ENCODE measurements at regions not wholly inside any gene's neighbourhood (a gene's known extent, or its start where the extent isn't known, plus 50 kb on each side); places are given as distances from the start of the nearest gene placed in this dataset.
"Not testable (repeated sequence)": the region's sequence is repeated elsewhere in the genome, so short reads cannot be mapped to it uniquely, and the experiment has no call there.

DNA sequence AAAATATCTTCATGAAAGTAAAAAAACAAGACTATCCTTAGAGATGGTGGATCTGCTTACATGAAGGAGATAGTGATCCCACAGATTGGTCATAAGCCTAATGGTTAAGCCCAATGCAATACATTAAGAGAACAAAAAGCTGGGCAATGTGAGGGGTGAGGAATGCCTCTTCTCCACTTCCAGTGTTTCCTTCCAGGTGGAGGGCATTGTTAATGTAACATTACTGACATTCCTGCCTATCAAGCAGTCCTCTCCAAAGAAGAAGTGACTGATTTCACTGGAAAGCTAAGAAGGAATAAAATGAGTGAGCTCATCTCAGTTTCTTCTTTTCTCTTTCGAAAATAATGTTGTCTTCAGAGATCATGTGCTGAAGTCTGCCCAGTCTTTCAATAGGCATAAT is 207.8 kb downstream of the RAB38 start:
- no peak for DNase-seq

DNA sequence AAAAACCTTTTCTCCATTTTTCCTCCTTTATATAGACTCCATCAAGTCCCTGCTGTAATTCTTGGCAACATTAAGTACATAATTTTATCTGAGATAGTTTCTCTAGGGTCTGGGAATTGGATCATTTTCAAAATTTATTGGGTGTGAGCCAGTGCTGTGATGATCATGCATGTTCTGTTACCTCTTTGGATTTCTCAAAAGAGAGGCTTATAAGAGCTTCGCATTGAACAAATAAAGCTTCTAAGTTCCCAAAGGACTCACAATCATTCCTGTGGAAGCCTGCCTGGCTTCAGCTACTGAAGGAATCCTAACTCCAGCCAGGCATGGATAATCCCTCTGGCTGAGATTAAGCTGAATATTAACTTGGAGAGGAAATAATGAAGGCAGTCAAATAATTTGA is 208.5 kb downstream of the RAB38 start:
- no peak for DNase-seq

- no peak for DNase-seq
These were observed 209.0 kb downstream of the RAB38 start for GRCh38 chr11:87966216-87966615.

- DNase-seq = no peak
These were observed 213.6 kb downstream of the RAB38 start for GRCh38 chr11:87961606-87962005.

- no peak for DNase-seq
These were observed 217.3 kb downstream of the RAB38 start for GRCh38 chr11:87957961-87958360.

DNA sequence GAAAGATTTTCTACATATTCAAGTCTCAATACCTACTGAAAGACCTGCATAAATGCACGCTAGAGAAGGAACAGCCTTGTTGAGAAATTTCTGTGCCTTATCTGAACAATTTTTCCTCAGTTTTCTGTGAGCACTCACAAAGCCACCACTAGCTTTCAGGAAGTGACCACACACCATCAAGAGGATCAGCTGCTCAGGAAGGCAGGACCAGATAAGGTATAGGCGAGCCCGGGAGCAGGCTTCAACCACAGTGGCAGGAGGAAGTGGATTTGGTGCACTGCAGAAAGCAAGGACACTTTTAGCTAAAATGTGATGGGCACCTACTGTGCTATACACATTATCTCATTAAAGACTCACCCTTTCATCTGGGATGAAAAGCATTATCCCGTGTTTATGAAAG is 220.8 kb downstream of the RAB38 start:
- DNase-seq = no peak

GRCh38 chr11:87942786-87943185 is 232.5 kb downstream of the RAB38 start:
- DNase-seq = no peak

DNA sequence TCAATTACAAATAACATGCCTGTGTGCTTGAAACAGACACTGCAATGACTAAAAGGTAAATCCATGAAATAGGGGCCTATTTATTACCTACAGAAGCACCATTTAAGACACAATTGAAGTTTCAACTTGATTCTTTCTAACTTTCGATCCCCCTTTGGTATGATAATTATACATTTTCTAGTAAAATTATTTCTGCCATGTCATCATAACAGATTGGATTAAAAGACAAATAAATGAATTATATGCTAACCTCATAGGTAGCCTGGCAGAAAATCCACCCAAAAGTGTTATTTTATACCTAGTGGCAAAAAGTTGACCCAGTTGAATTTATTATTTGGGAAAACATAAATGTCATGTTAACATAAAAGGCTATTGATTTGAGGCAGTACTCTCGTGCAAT is 241.1 kb downstream of the RAB38 start:
- no peak for DNase-seq

GRCh38 chr11:87926250-87926970 is 248.8 kb downstream of the RAB38 start:
- no peak for DNase-seq

GRCh38 chr11:87924125-87924524 is 251.1 kb downstream of the RAB38 start:
- no peak for DNase-seq

DNA sequence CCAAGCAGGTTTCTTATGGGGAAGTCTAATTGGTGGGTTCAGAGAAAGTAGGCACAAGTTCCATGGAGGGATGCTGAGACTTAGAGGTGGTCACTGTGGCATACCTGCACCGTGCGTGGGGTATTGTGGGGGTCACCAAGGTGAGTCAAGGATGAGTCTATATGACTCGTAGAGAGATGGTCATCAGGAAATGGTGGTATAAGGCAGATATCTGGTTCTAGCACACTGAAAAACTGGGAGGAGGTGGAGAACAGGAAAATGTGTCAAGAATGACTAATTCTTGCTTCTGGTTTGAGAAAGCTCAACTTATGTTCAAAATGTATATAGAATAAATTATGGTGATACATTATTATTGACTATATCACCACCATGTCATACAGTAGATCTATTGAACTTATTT is 258.1 kb downstream of the RAB38 start:
- no peak for DNase-seq

GRCh38 chr11:87909178-87909577 is 266.1 kb downstream of the RAB38 start:
- DNase-seq = no peak

- DNase-seq = no peak
These were observed 267.2 kb downstream of the RAB38 start for GRCh38 chr11:87908086-87908485.

- DNase-seq = no peak
These were observed 271.9 kb downstream of the RAB38 start for GRCh38 chr11:87903345-87903744.

DNA sequence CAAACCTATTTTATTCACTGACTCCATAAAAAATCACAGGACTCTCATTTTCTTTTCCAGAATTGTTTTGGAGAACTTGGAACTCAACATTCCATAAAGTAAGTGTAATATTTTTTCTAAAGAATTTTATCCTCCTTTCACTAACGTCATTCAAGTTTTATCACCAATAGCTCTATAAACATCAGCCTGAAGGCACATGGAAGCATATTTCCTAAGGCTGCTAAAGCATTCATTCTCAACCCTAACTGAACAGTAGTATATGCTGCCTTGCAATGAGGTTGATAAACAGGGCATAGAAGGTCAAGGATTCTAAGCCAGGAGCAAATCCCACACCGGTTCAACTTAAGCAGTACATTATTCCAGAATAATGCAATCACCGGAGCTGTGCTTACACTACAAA is 273.9 kb downstream of the RAB38 start:
- no peak for DNase-seq

GRCh38 chr11:87897921-87898320 is 277.3 kb downstream of the RAB38 start:
- no peak for DNase-seq

- DNase-seq = no peak
These were observed 278.2 kb downstream of the RAB38 start for GRCh38 chr11:87897071-87897470.

- DNase-seq = no peak
These were observed 280.3 kb downstream of the RAB38 start for GRCh38 chr11:87894961-87895360.

- no peak for DNase-seq
These were observed 283.0 kb downstream of the RAB38 start for GRCh38 chr11:87892291-87892690.

DNA sequence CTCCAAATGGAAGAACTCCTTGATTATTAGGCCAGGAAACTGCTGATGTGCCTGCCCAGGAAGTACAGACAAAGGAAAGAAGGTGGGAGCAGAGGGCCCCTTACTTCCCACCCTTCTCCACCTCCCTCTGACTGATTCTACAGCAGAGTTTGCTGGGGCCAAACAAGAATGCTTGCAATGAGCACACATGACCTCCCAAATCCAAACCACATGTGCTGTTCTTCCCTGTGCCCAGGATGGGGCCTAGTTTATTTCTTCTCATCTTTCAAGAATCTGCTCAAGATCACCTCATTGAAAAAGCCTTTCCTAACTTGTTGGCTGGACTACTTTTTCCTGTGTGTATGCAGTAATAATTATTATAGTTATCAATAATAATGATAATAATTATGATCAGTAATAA is 286.1 kb downstream of the RAB38 start:
- no peak for DNase-seq

DNA sequence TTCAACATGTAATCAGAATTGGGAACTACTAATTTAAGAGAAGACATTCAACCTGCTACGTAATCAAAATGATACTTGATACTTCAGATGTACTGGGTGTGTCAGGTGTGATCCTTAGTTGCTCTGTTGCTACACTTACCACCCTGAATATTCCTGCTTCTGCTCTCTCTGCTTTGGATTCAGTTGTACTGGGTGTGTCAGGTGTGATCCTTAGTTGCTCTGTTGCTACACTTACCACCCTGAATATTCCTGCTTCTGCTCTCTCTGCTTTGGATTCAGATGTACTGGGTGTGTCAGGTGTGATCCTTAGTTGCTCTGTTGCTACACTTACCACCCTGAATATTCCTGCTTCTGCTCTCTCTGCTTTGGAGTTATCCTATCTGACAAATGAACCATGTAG is 290.2 kb downstream of the RAB38 start:
- DNase-seq = not testable (repeated sequence)

DNA sequence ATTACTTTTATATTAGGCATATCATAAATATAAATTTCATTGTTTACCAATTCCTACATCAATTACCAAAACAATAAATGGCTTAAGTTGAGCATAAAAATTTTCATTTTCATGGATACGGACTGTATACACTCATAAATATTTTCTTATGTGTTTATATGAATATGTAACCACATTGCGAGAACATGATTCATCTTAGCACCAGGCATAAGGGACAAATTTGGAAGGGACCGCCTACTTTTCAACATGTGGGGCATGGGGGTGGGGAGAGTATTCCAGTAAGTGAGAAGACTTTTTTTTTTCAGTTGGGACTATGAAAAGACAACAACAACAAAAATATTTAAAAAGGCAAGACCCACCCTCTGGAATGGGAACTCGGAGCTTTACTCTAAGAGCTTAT is 296.1 kb downstream of the RAB38 start:
- DNase-seq = no peak

- DNase-seq = no peak
These were observed 296.8 kb downstream of the RAB38 start for GRCh38 chr11:87878373-87878825.

GRCh38 chr11:87871056-87871455 is 304.2 kb downstream of the RAB38 start:
- no peak for DNase-seq

- no peak for DNase-seq
These were observed 305.2 kb downstream of the RAB38 start for GRCh38 chr11:87870086-87870485.
